CD4-positive, alpha-beta T cell treated with Interleukin-1 beta for 1 hour (primary cell): ENCODE measurements at regions not wholly inside any gene's neighbourhood (a gene's known extent, or its start where the extent isn't known, plus 50 kb on each side); places are given as distances from the start of the nearest gene placed in this dataset.

ENCODE experiments used
- DNase-seq, 2 donors: peaks; one replicate each; pipeline ENCODE4 v3.0.0-alpha.2; 2020 to 2022

- DNase-seq: peak in 1 of 2 donors; percentile 34
Observed at GRCh38 chr18:21997207-21998143, 171.9 kb upstream of the GATA6 start.

DNA sequence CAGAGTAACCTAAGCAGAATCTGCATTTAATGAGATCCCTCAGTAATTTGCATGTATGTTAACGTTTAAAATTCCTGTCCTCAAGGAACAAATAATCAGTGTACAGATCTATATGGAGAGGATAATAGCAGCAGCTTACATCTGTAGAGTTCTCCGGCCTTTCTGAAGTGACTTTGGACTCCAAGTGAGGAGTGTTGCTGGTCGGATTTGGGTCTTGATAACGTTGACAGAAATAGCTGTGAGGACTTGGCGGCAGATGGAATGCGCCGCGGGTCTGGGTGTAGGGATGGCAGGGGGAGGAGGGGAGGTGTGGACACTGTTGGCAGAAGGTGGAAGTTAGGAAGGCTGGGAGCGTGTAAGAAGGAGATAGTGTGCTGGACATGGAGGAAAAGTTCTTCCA, 170.9 kb upstream of the GATA6 start:
- DNase-seq: no peak

DNA sequence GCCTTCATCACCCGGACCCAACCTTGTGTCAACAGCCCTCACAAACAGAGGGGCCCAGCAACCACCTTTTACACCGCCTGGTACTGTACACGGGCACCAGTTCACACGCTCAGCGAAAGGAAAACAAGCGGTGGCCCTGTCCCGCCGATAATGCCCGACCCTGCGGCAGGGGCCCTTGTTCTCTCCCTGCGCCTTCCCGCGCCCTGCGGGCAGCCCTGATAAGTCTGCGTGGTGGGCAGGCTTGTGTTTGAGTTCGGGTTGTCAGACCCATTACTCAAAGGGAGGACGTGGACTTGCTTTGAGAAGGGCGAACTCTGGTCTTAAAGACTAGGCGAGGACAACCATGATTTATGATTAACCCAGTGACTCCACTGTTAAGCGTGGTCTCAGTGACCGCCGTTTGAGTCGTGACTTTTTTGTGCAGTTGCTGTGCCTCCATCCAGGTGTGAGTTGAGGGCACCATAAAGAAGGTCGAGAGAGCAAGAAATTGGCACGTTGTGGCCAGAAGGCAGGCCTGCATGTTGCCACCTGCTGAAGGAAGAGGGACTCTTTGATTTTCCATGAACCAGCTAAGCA, 167.4 kb upstream of the GATA6 start:
- DNase-seq: no peak

- DNase-seq: no peak
Observed at GRCh38 chr18:22005191-22005841, 164.1 kb upstream of the GATA6 start.

- DNase-seq: no peak
Observed at GRCh38 chr18:22006458-22006857, 162.9 kb upstream of the GATA6 start.

DNA sequence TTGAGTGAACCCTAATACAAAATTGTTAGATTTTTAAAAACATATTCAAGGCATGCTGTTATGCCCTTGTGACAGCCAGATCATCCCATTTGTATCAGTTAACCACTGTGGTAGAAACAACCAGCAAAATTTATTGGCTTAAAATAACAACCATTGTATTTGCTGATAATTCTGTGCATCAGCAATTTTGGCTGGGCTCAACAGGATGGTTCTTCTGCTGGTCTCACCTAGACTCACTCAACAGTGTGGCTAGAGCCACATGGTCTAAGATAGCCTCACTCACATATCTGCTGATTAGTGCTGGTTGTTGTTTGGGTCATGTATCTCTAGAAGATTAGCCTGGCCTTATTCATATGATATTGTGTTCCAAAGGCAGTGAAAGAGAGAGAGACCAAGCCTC, 160.1 kb upstream of the GATA6 start:
- no peak for DNase-seq

DNA sequence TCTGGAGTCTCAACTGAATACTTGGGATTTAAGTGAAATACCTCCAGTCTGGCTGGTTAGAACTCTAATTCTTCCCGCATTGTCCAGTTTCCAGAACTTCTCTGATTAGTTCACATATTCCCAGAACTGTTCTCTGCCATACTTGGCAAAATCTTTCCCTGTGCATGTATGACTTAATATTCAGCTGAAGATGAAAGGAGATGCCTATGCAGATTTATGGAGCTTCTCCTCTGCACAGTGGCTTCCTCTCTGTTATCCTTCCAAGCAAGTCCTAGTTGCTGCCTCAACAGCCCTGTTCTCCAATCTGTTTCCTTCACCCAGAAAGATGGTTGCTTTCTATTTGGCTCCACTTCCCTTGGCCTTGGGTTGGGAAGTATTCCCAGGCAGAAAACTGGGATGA, 155.4 kb upstream of the GATA6 start:
- no peak for DNase-seq

DNA sequence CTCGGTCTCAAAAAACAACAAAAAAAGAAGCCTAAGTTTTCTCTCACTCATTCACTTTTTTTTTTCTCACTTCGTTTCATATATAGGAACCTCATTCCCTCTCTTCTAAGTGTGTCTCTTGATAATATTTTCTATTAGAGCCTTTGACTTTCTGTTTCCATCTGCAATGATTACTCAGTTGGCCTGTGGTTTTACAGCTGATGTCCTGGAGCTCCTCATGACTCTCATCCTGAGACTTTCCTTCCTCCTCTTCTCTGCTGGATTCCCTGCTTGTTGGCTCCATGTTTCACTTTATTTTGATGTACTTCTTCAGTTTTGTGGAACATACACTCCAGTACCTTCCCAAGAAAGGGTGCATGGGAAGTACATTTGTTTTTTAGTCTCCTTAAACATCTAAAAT, 154.2 kb upstream of the GATA6 start:
- DNase-seq: no peak

- no peak for DNase-seq
Observed at GRCh38 chr18:22018366-22018765, 151.0 kb upstream of the GATA6 start.

GRCh38 chr18:22019193-22019592, 150.2 kb upstream of the GATA6 start:
- no peak for DNase-seq

- no peak for DNase-seq
Observed at GRCh38 chr18:22020127-22020866, 149.1 kb upstream of the GATA6 start.

DNA sequence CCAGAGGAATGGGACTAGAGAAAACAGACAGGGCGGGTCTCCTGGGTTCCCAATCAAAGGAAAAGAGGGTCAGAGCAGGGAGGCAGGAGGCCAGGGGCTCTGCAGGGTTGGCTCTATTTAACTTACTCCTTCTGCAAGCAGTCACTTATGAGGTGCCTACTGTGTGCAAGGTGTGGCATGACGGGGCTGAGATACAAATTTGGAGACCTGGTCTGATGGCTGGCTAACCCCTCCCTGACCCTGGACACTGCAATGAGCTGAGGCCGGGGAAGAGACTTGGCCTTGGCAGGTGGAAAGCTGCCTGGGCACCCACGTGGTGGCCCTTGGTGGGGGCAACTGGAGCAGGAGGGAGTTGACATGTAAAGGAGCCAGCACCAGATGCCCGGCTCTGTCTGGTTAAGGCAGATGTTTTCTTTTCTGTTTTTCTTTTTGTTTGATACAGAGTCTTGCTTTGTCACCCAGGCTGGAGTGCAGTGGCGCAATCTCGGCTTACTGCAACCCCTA, 148.5 kb upstream of the GATA6 start:
- DNase-seq: no peak

- DNase-seq: no peak
Observed at GRCh38 chr18:22021701-22022100, 147.7 kb upstream of the GATA6 start.

- no peak for DNase-seq
Observed at GRCh38 chr18:22024924-22025323, 144.5 kb upstream of the GATA6 start.

GRCh38 chr18:22026362-22026761, 143.0 kb upstream of the GATA6 start:
- DNase-seq: no peak

- no peak for DNase-seq
Observed at GRCh38 chr18:22026889-22027288, 142.5 kb upstream of the GATA6 start.

GRCh38 chr18:22031611-22032010, 137.8 kb upstream of the GATA6 start:
- no peak for DNase-seq

GRCh38 chr18:22032392-22032961, 136.9 kb upstream of the GATA6 start:
- no peak for DNase-seq

DNA sequence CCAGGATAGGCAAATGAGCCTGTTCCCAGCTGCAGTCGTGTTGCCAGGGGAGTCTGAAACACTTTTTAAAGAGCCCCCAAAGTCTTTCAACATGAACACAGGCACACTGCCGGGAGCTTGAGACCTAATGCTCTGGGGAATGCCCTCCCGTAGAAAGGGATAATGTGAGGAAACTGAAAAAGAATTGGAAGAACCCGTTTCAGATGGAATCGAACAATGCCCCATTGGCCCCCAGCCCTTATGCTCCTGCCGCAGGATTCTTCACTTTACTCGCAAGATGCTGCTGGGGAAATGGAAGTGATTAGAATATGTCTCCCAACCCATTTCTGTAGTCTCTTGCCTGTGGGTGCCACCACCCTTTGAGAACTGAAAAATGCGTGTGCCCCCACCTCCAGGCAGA, 136.3 kb upstream of the GATA6 start:
- DNase-seq: no peak

DNA sequence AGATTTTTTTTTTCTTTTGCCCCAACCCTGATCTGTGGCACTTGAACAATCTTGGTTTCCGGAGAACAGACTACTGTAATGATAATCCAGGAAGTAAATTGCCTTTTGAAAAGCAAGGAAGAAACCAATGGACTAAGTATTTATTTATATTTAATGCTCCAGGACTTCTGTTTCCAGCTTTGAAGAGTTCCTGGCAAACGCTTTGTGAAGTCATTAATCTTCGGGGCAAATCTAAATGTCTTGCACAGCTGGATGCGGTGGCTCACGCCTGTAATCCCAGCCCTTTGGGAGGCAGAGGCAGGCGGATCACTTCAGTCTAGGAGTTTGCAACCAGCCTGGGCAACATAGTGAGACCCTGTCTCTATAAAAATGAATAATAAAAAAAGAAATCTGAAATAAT, 135.1 kb upstream of the GATA6 start:
- DNase-seq: no peak

GRCh38 chr18:22040533-22040932, 128.9 kb upstream of the GATA6 start:
- no peak for DNase-seq

DNA sequence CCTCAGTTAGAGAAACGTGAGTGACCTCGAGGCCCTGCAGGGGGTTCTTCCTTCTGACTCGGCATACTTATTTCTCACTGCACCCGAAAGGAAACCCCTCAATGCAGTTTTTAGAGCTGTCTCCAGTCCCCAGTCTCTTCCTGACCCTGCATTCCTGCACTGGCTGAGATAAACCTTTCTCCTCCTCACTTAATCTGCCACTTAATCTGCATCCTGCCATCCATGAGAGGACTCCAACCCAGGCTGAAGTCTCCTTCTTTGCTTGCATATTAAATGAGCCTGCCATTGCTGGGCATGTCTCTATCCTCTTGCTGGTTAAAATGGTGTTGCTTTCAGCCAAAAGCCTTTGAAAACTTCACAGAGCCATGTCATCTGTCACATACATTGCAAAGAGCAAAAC, 125.6 kb upstream of the GATA6 start:
- DNase-seq: no peak
